OCI-LY3 (cell line): ENCODE measurements at regions not wholly inside any gene's neighbourhood (a gene's known extent, or its start where the extent isn't known, plus 50 kb on each side); places are given as distances from the start of the nearest gene placed in this dataset.

Source experiments
- H2AFZ ChIP-seq: fragments of 200-600, 300-600 bp; shearing (Covaris generic); 2 replicates; pipeline ENCODE4 v1.6.0; 2014; ENCODE audit warnings: antibody characterized with exemption, low read depth, low read length
- H3K27ac ChIP-seq: fragments of 200-600, 300-600 bp; sonication (generic); 2 replicates; pipeline ENCODE4 v1.5.1; 2014; ENCODE audit warnings: mild to moderate bottlenecking, low read length, moderate library complexity, mixed read lengths
- H3K27me3 ChIP-seq: fragments of 200-600, 300-600 bp; sonication (generic); 2 replicates; pipeline ENCODE4 v1.6.1; 2014; ENCODE audit warnings: low read depth, low read length, mixed read lengths
- H3K36me3 ChIP-seq: fragments of 200-600, 300-600 bp; sonication (generic); replicated peaks from 2 replicates; pipeline ENCODE3; 2014; ENCODE audit warnings: low read depth, low read length, mixed read lengths
- H3K4me1 ChIP-seq: fragments of 300-600, 200-600 bp; sonication (generic); 2 replicates; pipeline ENCODE4 v1.6.1; 2014; ENCODE audit warnings: low read length, mixed read lengths
- H3K4me2 ChIP-seq: fragments of 200-600, 300-600 bp; sonication (generic); 2 replicates; pipeline ENCODE4 v1.6.1; 2014; ENCODE audit warnings: low read length, mixed read lengths
- H3K4me3 ChIP-seq: fragments of 300-600, 200-600 bp; sonication (generic); 2 replicates; pipeline ENCODE4 v1.5.1; 2014; ENCODE audit warnings: antibody characterized with exemption, mild to moderate bottlenecking, low read length, moderate library complexity
- H3K79me2 ChIP-seq: fragments of 300-600, 200-600 bp; shearing (Covaris generic); 2 replicates; pipeline ENCODE4 v1.6.1; 2014; ENCODE audit warnings: mild to moderate bottlenecking, low read length, mixed read lengths
- H3K9ac ChIP-seq: fragments of 300-600, 200-600 bp; shearing (Covaris generic); 2 replicates; pipeline ENCODE4 v1.6.0; 2014; ENCODE audit warnings: mild to moderate bottlenecking, low read length, moderate library complexity
- H3K9me3 ChIP-seq: fragments of 200-600, 300-600 bp; shearing (Covaris generic); 2 replicates; pipeline ENCODE4 v1.6.1; 2014; ENCODE audit warnings: low read length, mixed read lengths; ENCODE audit not compliant: insufficient read depth
- H4K20me1 ChIP-seq: fragments of 200-600, 300-600 bp; sonication (generic); 2 replicates; pipeline ENCODE4 v1.6.1; 2016; ENCODE audit warnings: low read length, mixed read lengths; ENCODE audit not compliant: insufficient read depth
- EZH2phosphoT487 ChIP-seq: fragments of 200-600 bp; shearing (Covaris generic); IDR thresholded peaks from 2 replicates; pipeline ENCODE4 v1.6.1; 2018; ENCODE audit warnings: antibody characterized with exemption, mixed run types, low read depth
- TF ChIP-seq, protein P1 (sequence below): fragments of 200-600, 300-600 bp; sonication (generic); IDR thresholded peaks from 2 replicates; pipeline ENCODE4 v1.5.1; 2014; ENCODE audit warnings: antibody characterized with exemption, low read length, low read depth

DNA sequence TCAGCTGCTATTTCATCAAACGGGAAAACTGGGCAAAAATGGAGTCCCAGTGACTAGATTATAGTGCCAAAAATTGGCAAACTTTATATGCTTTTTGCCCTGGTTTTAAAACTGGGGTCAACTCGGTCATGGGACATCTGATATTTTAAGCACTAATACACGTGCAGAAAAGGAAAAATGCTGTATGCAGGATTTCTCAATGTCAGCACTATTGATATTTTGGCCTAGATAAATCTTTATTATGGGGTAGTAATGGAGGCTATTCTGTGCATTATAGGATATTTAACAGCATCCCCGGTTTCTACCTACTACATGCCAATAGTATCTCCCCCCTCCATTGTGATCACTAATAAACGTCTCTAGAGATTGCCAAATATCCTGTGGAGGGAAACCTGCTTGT lies 870.9 kb upstream of the IGFBP7 start:
- no peaks in the 10 kb centered on the region for H4K20me1 ChIP-seq

GRCh38 chr4:57974821-57975220 lies 864.6 kb upstream of the IGFBP7 start:
- Histone ChIP-seq H3K9me3 (no peaks in the 10 kb centered on the region), H3K9ac (no peak overlapping the region), H3K4me3 (no peak overlapping the region), H4K20me1 (no peaks in the 10 kb centered on the region), H3K27ac (no peak overlapping the region), H3K4me2 (no peak overlapping the region), H2AFZ (no peak overlapping the region), H3K4me1 (no peaks in the 10 kb centered on the region), H3K27me3 (no peaks in the 10 kb centered on the region), H3K36me3 (no peaks in the 10 kb centered on the region), H3K79me2 (no peaks in the 10 kb centered on the region)
- TF ChIP-seq, protein P1, sequence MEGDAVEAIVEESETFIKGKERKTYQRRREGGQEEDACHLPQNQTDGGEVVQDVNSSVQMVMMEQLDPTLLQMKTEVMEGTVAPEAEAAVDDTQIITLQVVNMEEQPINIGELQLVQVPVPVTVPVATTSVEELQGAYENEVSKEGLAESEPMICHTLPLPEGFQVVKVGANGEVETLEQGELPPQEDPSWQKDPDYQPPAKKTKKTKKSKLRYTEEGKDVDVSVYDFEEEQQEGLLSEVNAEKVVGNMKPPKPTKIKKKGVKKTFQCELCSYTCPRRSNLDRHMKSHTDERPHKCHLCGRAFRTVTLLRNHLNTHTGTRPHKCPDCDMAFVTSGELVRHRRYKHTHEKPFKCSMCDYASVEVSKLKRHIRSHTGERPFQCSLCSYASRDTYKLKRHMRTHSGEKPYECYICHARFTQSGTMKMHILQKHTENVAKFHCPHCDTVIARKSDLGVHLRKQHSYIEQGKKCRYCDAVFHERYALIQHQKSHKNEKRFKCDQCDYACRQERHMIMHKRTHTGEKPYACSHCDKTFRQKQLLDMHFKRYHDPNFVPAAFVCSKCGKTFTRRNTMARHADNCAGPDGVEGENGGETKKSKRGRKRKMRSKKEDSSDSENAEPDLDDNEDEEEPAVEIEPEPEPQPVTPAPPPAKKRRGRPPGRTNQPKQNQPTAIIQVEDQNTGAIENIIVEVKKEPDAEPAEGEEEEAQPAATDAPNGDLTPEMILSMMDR, result no peak
- no peak for TF ChIP-seq EZH2phosphoT487

More for the DNA sequence above, 870.9 kb upstream of the IGFBP7 start:
- H3K27me3 ChIP-seq, result no peaks in the 10 kb centered on the region
- no peak overlapping the region for H2AFZ ChIP-seq
- no peaks in the 10 kb centered on the region for H3K36me3 ChIP-seq
- H3K4me1 ChIP-seq, result no peaks in the 10 kb centered on the region
- H3K9ac ChIP-seq, result no peak overlapping the region
- no peaks in the 10 kb centered on the region for H3K79me2 ChIP-seq
- no peak overlapping the region for H3K27ac ChIP-seq
- H3K4me2 ChIP-seq, result no peak overlapping the region
- no peak for TF ChIP-seq EZH2phosphoT487
- TF ChIP-seq, protein P1, result no peak
- no peak overlapping the region for H3K4me3 ChIP-seq
- no peaks in the 10 kb centered on the region for H3K9me3 ChIP-seq

- Histone ChIP-seq H3K9me3 (no peaks in the 10 kb centered on the region), H3K27ac (no peak overlapping the region), H3K27me3 (no peaks in the 10 kb centered on the region), H4K20me1 (no peaks in the 10 kb centered on the region), H3K79me2 (no peaks in the 10 kb centered on the region), H3K4me3 (no peak overlapping the region), H3K4me2 (no peak overlapping the region), H3K4me1 (no peaks in the 10 kb centered on the region), H2AFZ (no peak overlapping the region), H3K9ac (no peak overlapping the region), H3K36me3 (no peaks in the 10 kb centered on the region)
- TF ChIP-seq EZH2phosphoT487, result no peak
- TF ChIP-seq, protein P1, result no peak
Observed at GRCh38 chr4:57973819-57974218, 863.6 kb upstream of the IGFBP7 start.

- Histone ChIP-seq H3K27ac (no peak overlapping the region), H3K9me3 (no peaks in the 10 kb centered on the region), H4K20me1 (no peaks in the 10 kb centered on the region), H3K4me1 (no peaks in the 10 kb centered on the region), H3K36me3 (no peaks in the 10 kb centered on the region), H2AFZ (no peak overlapping the region), H3K4me3 (no peak overlapping the region), H3K79me2 (no peaks in the 10 kb centered on the region), H3K4me2 (no peak overlapping the region), H3K9ac (no peak overlapping the region), H3K27me3 (no peaks in the 10 kb centered on the region)
- TF ChIP-seq EZH2phosphoT487, result no peak
- TF ChIP-seq, protein P1, result no peak
Observed at GRCh38 chr4:57971261-57971660, 861.1 kb upstream of the IGFBP7 start.
